ENCODE measurements at regions not wholly inside any gene's neighbourhood (a gene's known extent, or its start where the extent isn't known, plus 50 kb on each side); places are given as distances from the start of the nearest gene placed in this dataset.

- no peak for DNase-seq (ENCODE audit: low read depth)
- H3K4me3 ChIP-seq (ENCODE audit: low read depth, low read length), result no peak overlapping the region
- TF ChIP-seq CTCF (IDR thresholded peaks at IDR 0.05; ENCODE audit: low read depth, low read length, missing control alignments), result no peak
These were observed 52.2 kb upstream of the FAT1 start for GRCh38 chr4:186775902-186776301.

- no peak for TF ChIP-seq CTCF (IDR thresholded peaks at IDR 0.05; ENCODE audit: low read depth, low read length, missing control alignments)
- DNase-seq (ENCODE audit: low read depth), result no peak
- H3K4me3 ChIP-seq (ENCODE audit: low read depth, low read length), result no peak overlapping the region
These were observed 54.5 kb upstream of the FAT1 start for GRCh38 chr4:186778134-186778533.

- DNase-seq (ENCODE audit: low read depth), result no peak
- TF ChIP-seq CTCF (IDR thresholded peaks at IDR 0.05; ENCODE audit: low read depth, low read length, missing control alignments), result no peak
These were observed 56.8 kb upstream of the FAT1 start for GRCh38 chr4:186780291-186781031.

GRCh38 chr4:186781032-186781917 lies 57.6 kb upstream of the FAT1 start:
- no peak overlapping the region for H3K4me3 ChIP-seq (ENCODE audit: low read depth, low read length)
- no peak for DNase-seq (ENCODE audit: low read depth)
- TF ChIP-seq CTCF (IDR thresholded peaks at IDR 0.05; ENCODE audit: low read depth, low read length, missing control alignments), result no peak

More at GRCh38 chr4:186780291-186781031, 56.8 kb upstream of the FAT1 start:
- no peak overlapping the region for H3K4me3 ChIP-seq (ENCODE audit: low read depth, low read length)

GRCh38 chr4:186782302-186782701 lies 58.6 kb upstream of the FAT1 start:
- H3K4me3 ChIP-seq (ENCODE audit: low read depth, low read length), result no peak overlapping the region
- no peak for TF ChIP-seq CTCF (IDR thresholded peaks at IDR 0.05; ENCODE audit: low read depth, low read length, missing control alignments)
- no peak for DNase-seq (ENCODE audit: low read depth)

GRCh38 chr4:186787536-186787935 lies 63.9 kb upstream of the FAT1 start:
- no peak for TF ChIP-seq CTCF (IDR thresholded peaks at IDR 0.05; ENCODE audit: low read depth, low read length, missing control alignments)
- no peak for DNase-seq (ENCODE audit: low read depth)
- no peak overlapping the region for H3K4me3 ChIP-seq (ENCODE audit: low read depth, low read length)
